ENCODE measurements at regions not wholly inside any gene's neighbourhood (a gene's known extent, or its start where the extent isn't known, plus 50 kb on each side); places are given as distances from the start of the nearest gene placed in this dataset.

DNA sequence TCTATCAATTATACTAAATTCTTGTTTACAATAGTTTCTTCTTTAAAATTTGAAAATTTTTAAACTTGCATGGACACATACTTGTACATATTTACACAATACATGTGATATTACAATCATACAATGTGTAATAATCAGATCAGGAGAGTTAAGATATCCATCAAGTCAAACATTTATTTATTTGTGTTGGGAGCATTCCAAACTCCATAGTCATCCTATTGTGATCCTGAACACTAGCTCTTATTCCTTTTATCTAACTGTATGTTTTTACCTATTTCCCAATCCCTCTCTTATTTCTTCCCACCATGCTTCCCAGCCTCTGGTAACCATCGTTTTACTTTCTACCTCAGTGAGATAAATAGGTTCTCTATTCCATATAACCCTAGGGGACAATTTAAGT lies 1219.2 kb downstream of the ZPLD1 start:
- DNase-seq (ENCODE audit: low spot score) = no peak

DNA sequence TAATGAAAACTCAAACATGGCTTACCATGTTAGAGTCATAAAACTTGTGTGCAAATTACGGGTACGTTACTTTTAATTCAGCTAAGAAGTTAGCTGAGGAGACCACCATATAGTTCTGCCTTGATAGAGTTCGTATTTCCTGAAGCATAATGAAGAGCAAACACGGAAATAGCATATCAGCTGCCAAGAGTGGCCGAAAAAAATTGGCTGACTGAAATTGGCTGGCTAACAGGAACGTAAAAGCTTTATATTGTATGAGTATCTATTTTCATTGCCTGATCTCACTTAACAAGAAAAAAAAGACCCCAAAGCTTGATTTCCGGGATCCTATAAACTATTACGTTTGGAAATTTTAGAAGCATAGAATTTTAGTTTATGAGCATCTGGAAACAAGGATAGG lies 1222.9 kb downstream of the ZPLD1 start:
- DNase-seq (ENCODE audit: low spot score) = no peak

DNA sequence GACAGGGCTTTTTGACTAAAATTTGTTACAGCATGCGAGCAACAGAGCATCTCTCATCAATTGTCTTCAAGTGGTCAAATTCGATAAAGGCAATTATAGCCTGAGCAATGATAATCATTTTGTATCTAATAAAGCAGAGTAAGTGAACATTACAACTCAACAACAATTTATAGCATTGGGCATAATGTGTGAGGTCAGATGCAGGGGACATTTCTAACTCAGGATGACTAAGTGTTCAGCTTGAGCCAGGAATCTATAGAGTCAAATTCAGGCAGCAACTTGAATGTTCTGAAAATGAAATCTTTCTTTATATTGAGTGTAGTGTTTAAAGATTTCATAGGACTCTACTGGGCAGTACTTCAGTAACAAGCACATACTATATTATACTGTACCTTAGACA lies 1226.0 kb downstream of the ZPLD1 start:
- DNase-seq (ENCODE audit: low spot score) = no peak

DNA sequence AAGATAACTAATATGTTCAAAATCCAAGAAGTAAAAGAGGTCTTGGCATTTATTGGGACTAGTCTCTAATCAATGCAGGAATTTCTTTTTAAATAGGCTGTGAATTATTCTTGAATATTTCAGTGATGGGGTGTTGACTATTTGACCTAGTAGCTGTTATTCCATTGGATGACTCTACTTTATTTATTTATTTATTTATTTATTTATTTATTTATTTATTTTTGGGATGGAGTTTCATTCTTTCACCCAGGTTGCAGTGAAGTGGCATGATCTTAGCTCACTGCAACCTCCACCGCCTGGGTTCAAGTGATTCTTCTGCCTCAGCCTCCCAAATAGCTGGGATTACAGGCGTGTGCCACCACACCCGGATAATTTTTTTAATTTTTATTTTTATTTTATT lies 1227.8 kb downstream of the ZPLD1 start:
- DNase-seq (ENCODE audit: low spot score) = no peak

DNA sequence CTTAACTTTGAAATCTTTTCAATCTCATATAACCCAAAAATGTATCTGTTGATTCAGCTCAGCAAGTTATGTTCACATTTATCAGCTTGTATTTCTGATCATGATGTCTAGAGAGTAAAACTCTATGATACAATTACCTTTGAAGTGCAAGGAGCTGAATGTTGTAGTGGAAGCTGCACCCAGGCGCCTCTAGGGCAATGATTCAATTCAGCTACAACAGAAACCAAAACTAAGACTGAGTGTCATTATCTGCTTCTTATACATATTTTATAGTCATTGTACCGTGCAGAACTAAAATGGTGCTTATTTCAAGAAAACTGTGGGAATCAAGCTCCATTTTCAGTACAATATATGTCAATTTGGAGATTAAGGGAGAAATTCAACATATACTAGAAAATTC lies 1237.5 kb downstream of the ZPLD1 start:
- no peak for DNase-seq (ENCODE audit: low spot score)

DNA sequence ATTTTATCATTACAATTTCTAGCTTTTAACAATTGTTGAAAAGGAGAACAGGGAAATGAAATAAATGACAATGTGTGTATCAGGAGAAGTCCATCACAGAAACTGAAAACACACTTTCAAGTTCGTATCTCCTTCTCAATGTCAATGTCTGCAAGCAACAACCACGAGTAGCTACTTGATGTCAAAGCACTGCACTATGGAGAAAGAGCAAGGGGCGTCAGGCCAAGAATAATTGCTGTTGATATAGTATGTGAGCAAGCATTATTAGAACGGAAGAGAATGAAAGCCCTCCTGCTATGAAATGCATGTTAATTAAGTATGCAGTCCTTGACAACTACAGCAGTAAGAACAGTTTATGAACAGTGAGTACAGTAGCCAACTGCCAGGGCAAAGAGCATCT lies 1250.1 kb downstream of the ZPLD1 start:
- DNase-seq (ENCODE audit: low spot score) = no peak

DNA sequence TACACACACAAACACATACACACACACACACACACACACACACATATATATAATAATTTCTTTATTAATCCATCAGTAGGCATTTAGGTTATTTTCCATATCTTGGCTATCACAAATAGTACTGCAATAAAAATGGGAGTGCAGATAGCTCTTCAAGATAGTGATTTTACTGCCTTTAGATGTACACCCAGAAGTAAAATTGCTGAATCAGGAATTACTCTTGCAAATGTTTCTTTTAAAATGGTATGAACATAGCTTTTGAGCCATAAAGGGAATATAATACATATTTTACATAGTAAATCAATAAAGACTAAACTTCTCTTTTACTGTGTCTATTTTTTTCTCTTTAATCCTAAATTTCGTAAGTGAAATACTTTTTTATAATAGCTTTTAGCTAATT lies 1251.1 kb downstream of the ZPLD1 start:
- no peak for DNase-seq (ENCODE audit: low spot score)

DNA sequence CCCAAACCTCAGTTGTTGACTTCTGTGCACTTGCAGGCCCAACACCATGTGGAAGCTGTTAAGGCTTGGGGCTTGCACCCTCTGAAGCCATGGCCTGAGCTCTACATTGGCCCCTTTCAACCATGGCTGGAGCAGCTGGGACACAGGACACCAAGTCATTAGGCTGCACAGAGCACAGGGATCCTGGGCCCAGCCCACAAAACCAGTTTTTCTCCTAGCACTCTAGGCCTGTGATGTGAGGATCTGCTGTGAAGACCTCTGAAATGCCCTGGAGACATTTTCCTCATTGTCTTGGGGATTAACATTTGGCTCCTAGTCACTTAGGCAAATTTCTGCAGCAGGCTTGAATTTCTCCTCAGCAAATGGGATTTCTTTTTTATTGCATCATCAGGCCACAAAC lies 1255.7 kb downstream of the ZPLD1 start:
- no peak for DNase-seq (ENCODE audit: low spot score)

DNA sequence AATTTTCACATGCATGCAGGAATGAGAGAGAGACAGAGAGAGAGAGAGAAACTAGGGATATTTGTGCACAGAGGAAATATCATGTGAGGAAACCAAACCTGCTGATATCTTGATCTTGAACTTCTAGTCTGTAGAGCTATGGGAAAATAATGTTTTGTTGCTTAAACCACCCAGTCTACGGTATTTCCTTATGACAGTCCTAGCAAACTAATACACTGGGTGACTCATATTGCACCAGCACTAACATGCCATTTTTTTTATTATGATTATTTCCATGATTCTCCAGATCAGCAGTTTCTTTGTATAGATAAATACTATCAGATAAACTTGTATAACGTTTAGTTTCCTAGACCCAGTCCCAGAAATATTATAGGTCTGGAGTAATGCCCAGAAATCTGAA lies 1259.0 kb downstream of the ZPLD1 start:
- DNase-seq (ENCODE audit: low spot score) = no peak

DNA sequence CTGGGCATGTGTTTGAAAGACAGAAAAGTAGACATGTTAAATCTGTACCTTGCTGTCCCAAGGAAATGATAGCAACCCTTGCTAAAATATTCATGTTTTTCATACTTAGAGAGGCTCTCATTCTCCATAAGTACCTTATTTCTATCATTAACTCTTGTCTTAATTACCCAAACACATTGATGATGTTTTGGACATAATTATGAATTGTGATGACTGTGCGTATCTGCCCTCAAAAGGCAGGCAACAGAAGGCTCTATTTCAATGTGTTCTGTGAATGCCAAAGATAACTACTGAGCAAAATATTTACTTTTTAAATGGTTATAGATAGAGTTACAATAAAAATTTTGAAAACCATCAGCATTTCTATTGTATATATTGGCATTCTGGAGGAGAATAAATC lies 1263.8 kb downstream of the ZPLD1 start:
- DNase-seq (ENCODE audit: low spot score) = no peak

DNA sequence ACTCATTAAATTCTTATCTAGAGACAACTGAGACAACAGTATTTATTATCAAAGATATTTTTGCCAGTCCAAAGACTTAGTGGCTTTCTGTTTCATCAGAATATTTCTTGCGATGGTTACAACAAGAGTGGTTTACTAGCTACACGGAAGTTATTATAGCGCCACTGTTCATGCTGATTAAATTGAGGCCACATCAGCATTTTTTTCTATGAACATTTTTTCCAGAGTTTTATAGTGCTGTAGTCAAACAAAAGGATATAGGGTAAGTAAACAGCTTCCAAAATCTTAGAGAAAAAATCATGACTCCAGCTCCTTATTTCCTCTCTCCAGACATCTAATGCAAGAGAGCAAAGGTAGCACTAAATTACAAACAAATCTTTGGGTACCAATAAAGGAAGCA lies 1264.4 kb downstream of the ZPLD1 start:
- DNase-seq (ENCODE audit: low spot score) = no peak

DNA sequence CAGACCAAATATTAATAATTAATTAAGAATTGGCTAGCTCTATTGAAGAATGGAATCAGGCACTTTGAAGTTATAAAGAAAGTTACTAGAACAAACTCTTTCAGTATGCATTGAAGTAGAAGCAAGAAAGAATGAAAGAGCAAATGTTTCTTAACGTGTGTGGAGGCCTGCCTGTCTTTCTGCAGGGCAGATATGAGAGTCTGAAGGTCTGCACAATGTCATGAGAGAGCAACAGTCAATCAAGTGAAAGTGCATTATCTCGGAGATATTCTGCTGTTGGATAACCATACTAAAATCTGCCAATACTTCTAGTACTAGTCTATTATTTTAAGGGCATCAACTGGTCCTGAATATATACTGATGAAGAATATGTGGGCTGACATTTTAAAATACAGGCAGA lies 1270.8 kb downstream of the ZPLD1 start:
- DNase-seq (ENCODE audit: low spot score) = no peak

DNA sequence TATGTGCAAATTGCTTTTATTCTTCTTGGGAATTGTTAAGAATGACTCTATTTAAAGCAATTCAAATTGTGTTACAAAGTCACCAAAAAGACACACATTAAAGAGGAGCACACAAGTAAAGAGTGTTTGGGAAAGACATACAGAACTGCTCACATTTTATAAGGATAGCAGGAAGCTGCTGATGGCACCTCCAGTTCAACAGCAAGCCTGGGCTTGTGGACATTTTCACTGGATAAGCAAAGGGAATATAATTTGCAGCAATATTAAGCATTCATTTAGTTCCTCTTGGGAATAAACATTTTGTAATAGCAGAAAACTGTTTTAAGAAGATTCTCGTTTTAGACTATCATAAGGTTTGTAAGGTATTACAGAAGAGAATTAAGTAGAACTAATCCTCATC lies 1271.9 kb downstream of the ZPLD1 start:
- DNase-seq (ENCODE audit: low spot score) = no peak

DNA sequence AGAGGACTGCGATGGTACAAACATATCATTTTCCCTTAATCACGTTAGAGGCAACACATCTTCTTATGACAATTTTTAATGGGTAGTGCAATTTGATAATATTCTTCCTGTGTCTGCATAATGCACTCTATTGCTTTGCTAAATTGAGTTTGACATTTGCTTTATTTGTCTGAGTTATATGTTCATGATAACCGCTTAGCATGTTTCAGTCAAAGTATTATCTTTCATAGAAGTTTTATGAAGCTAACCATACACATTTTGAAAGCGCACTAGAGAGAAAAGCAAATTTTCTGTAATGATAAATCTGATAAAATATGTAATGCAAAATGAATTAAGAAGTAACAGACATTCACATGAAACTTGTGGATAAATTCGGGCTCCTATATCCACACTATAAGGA lies 1276.9 kb downstream of the ZPLD1 start:
- DNase-seq (ENCODE audit: low spot score) = no peak

DNA sequence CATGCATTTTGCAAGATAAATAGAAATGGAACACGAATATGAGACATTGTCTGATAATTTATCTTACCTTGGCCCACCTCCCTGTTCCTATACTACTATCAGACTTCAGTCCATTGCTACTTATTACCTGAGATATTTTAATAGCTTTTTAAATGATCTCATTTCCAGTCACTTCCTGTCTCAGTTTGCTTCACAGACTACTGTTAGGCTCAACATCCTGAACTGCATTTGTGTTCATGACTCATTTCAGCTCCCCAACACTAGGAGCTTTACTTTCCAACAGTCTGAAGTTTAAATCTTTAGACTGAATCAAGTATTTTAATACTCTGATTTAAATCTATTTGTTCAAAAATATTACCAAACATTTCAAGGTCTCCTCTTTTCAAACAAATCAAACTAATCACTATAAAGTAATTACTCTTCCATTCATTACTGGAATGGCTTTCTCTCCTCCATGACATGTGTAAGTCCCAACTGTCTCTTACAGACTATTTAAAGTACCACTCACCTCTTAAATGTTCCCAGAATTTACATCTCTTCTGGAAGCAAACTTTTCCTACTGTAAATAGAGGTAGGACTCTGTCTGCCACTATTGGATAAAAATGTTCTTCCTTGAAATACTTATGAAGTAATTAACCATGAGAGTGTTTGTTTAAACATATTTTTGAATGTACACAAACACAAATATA lies 1277.6 kb downstream of the ZPLD1 start:
- no peak for DNase-seq (ENCODE audit: low spot score)

DNA sequence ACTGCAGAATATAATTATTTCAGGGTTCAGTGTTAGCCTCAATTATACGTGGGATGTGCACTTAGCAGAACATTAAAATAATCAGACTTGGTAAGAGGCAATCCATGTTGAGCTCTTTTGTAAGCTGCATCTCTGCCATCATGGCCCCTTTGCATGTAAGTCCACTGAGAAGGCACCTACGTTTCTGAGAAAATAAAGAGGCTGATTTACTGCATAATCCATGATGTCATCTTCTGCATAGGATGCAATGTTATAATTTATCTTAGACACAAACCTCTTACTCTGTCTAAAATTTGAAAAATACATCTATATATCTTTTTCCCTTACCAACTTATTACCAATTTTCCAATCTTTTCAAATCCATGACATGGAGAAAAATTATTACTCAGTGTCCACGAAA lies 1294.7 kb downstream of the ZPLD1 start:
- no peak for DNase-seq (ENCODE audit: low spot score)

DNA sequence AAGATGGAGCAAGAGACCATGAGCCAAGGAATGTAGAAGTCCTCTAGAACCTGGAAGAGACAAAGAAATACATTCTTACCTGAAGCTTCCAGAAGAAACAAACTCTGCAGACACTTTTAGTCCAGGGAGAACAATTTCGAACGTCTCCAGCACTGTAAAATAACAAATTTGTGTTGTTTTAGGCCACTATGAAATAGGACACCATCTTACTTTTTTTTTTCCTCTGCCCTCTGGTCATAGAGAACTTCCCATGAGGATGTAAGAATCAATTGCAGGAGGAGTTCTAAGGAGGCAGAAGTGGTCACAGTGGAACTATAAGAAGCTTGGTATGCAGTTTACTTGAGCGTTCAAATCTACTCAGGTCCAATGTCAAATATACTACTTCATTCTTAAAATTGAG lies 1295.9 kb downstream of the ZPLD1 start:
- DNase-seq (ENCODE audit: low spot score) = no peak

DNA sequence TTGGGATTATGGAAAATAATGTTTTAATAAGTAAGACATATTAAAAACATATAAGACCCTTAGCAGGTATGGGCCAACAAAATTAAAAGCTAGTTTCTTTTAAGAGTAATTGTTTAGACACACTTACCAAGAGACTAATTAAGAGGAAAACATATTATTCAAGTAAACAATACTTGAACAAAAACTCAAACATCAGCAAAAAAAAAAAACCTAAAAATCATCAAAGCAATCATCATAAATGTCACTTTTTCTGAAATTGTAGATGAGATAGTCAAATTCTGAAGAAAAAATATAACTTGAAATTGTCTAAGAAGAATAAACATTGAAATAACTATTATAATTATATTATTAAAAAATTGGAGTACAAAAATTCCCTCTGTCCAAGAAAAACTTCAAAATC lies 1318.2 kb downstream of the ZPLD1 start:
- no peak for DNase-seq (ENCODE audit: low spot score)

DNA sequence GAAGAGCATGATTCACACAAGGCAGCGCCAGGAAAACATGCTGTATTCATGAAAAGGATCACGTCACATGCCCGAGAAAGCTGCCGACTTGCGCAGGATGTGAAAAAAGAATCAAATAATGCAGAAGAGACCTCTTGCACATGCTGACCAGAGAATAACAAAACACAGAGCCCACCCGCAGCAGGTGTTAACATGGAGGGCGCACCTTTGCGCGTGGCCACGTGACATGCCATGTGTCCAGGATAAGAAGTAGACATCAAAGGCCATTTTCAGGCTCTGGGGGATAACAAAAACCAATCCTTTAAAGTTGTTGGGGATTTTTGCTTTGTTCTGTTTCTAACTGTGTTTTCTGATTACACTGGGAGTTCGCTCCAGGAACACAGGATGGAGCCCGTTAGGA lies 1332.8 kb downstream of the ZPLD1 start:
- no peak for DNase-seq (ENCODE audit: low spot score)

DNA sequence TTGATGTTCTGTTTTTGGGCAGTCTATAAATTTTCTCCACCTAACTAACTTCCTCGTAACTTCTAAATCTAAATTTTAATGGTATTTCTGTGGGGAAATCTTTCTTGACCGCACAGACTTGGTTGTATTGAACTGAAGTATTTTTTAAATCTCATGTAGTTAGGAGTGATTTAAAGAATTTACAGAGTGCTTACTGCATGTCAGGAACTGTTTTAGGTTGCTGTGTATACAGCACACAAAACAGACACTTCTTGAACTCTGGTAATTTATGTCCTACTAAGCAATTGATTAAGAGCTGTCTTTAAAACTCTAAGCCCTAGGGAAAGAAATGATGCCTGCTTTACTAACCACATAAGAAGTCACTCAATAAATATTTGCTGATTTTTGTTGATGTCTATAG lies 1350.2 kb downstream of the ZPLD1 start:
- DNase-seq (ENCODE audit: low spot score) = no peak

DNA sequence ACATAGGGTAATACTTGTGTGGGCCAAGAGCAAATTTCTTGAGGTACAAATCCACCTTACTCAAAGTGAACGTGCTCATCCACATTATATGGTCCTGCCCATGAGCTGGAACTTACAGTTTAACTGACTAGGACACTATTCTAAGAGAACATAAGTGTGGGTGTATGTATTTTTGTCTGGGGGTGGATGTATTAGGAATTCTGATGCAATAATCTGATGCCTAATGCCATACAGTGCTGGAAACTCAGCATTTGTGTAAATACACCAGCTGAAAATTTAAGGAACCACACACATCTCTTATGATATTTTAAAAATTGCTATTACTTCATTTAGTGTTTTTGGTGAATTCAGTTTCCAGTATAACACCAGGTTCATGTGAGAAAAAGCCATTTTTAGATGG lies 1350.7 kb downstream of the ZPLD1 start:
- no peak for DNase-seq (ENCODE audit: low spot score)

DNA sequence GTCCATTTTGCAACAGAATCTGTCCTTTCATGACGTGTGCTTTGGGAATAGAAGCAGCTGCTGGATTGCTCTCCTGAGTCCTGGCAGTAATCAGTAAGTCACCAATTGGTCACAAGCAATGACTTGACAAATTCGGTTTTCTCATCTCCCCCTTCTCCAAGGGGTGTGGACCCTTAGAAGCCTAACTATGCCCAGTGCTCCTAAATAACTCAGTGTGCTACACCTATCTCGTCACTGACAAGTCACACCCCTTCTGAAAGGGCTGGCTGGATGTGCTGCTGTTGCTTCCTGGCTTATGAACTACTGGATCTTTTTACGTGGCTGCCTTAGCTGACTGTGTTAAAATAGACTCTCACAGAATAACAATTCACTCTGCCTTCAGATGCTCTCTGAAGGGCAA lies 1351.5 kb downstream of the ZPLD1 start:
- no peak for DNase-seq (ENCODE audit: low spot score)

DNA sequence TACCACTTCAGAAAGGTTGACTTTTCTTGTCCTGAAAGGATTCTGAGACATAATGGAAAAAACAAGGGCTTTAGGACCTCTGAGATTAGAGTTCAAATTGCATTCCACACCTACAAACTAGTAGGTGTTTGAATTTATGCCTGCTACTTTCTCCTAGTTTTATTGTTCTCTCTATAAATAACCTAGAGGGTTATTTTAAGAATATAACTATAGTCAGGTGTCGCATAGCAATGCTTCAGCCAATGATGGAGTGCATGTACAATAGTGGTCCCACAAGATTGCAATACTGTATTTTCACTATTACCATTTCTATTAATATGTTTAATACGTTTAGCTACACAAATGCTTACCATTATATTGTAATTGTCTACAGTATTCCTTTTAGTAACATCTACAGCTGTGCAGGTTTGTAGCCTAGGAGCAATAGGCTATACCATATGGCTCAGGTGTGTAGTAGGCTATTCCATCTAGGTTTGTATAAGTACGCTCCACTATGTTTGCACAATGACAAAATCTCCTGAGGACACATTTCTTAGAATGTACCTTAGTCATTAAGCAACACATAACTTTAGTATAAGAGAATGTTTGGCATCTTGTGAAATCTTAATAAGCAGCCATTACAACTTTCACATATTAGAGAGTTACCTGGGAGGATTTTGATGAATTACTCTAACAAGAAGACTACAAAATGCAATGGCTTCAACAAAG lies 1352.5 kb downstream of the ZPLD1 start:
- no peak for DNase-seq (ENCODE audit: low spot score)

DNA sequence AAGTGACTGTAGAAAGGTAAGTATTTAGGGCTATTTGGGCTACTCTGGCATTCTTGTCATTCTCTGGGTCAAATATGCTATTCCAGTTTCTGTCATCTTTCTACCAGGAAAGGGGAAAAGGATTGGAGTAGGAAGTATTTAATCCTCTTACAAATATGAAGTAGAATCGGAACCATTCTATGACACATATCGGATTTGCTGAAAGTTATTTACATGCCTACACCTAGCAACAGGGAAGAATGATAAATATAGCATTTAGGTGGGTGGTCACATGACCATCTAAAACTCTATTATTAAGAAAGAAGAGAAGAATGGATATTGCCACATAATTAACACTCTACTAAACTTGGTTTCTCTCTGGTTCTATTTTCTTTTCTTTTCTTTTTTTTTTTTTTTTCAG lies 1353.1 kb downstream of the ZPLD1 start:
- no peak for DNase-seq (ENCODE audit: low spot score)

All from LoVo (cell line).